Choroid plexus epithelial cell (primary cell): ENCODE measurements at regions not wholly inside any gene's neighbourhood (a gene's known extent, or its start where the extent isn't known, plus 50 kb on each side); places are given as distances from the start of the nearest gene placed in this dataset.
A peak's percentile ranks its signal among the peaks of the same experiment; 100 is the strongest.

ENCODE experiments used
- DNase-seq: peaks from one replicate; pipeline ENCODE4 v3.0.0-alpha.2; 2010; ENCODE audit warnings: low read depth
- H3K4me3 ChIP-seq: 2 replicates; pipeline ENCODE4 v1.5.1; 2011; ENCODE audit warnings: low read depth, mild to moderate bottlenecking, control low read depth, low read length, moderate library complexity
- TF ChIP-seq, protein P1 (sequence below): conservative IDR thresholded peaks from 2 replicates; pipeline ENCODE4 v1.5.1; 2011; ENCODE audit warnings: low read depth, mild to moderate bottlenecking, control low read depth, inconsistent platforms, low read length, moderate library complexity

DNA sequence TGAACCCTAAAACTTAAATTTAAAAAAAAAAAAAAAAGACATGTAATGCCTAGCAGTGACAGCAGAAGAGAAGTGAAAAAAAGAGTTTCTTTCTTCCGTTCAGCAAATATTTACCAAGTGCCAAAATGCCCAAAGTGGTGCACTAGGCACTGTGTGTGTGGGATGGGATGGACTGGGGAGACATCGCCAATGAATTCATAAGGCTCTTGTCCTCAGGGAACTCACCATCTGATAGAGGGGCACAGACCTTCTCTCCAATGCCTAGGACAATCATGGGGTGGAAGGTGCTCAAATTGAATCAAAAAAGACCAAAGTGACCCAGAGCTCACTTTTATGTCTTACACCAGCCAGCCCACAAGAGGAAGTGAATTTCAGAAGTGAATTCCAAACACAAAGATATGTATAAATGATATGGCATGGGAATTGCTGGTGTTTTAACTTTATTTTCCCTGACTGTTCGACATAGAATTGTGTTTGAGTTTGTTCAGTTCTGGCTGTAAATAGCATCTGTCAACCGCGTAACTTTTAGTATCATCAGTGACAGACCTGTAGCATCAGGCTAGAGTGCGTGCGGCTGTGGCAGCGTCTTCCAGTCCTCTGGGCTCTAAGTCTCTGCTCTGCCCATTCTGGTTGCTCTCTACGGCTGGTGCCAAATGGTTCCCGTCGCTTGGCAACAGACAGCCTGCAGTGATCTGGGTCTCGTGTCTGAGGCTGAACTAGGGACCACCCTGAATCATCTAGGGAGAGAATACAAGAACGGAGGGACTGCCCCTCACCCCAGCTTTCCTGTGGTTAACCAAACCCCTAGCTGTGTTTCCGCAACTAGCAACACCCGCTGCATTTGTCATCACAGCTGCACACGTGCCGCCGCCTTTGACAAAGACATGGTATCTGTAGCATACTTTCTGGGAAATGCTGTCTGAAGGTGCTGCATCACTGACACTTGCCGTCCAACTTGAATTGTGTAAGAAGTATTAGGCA lies 154.0 kb upstream of the THBS1 start:
- TF ChIP-seq, protein P1, sequence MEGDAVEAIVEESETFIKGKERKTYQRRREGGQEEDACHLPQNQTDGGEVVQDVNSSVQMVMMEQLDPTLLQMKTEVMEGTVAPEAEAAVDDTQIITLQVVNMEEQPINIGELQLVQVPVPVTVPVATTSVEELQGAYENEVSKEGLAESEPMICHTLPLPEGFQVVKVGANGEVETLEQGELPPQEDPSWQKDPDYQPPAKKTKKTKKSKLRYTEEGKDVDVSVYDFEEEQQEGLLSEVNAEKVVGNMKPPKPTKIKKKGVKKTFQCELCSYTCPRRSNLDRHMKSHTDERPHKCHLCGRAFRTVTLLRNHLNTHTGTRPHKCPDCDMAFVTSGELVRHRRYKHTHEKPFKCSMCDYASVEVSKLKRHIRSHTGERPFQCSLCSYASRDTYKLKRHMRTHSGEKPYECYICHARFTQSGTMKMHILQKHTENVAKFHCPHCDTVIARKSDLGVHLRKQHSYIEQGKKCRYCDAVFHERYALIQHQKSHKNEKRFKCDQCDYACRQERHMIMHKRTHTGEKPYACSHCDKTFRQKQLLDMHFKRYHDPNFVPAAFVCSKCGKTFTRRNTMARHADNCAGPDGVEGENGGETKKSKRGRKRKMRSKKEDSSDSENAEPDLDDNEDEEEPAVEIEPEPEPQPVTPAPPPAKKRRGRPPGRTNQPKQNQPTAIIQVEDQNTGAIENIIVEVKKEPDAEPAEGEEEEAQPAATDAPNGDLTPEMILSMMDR, result no peak
- peak; percentile 86 for DNase-seq
- H3K4me3 ChIP-seq, result no peak overlapping the region

DNA sequence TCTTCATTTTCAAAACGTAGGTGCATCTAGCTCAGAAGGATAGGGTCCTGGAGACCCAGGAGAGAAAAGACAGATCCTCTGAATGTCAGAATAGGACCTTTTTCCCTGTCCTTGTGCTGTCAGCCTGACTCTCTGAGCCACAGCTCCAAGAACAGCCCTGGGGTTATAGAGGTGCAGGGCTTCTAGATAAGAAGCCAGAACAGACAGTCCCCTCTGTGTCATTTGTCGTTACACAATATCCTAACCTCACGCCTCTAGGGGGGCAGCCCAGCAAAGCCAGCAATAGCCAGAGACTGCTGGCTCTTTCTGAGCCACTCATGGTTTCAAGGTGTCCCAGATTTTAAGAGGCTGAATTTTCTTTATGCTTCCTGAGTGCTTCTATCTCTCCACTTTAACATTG lies 153.2 kb upstream of the THBS1 start:
- no peak for DNase-seq
- TF ChIP-seq, protein P1, result no peak
- H3K4me3 ChIP-seq, result no peak overlapping the region

DNA sequence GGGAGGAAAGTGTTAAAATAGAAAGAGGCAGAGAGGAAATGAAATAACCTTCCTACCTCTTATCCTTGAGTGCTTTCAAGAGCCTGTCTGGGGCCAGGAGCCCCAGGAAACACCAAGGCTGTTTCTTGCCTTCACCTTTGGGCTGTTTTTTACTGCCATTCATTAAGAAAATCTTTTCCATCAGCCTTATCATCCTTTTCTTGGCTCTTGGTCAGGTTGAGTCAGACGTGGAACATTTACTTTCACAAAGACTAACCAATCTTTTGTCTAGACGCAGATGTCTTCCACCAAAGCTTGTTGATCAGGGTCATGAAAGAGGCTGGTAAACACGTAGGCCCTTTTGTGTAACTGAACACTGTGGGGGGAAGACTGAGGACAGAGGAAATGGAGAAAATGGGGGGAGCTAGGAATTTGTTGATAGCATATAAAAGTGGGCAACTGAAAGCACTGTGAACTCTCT lies 151.0 kb upstream of the THBS1 start:
- TF ChIP-seq, protein P1, result no peak
- no peak overlapping the region for H3K4me3 ChIP-seq
- peak; percentile 95 for DNase-seq

DNA sequence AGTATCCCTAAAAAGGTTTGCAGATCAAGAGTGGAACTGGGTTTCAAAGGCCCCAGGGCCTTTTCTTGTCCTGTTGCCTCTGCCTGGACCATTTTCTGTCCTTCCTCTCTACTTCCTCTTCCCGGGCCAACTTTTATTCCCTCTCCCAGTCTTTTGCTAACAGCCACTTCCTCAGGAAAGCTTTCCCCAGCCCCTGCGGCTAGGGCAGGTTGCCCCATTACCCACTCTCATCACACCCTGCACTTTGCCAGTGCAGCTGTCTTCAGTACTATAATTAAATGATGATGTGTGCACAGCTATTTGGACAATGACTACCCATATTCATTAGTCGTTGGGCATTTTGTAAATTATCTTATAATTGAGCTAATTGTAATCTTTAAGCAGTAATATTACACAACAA lies 150.5 kb upstream of the THBS1 start:
- no peak overlapping the region for H3K4me3 ChIP-seq
- TF ChIP-seq, protein P1, result no peak
- DNase-seq, result no peak

DNA sequence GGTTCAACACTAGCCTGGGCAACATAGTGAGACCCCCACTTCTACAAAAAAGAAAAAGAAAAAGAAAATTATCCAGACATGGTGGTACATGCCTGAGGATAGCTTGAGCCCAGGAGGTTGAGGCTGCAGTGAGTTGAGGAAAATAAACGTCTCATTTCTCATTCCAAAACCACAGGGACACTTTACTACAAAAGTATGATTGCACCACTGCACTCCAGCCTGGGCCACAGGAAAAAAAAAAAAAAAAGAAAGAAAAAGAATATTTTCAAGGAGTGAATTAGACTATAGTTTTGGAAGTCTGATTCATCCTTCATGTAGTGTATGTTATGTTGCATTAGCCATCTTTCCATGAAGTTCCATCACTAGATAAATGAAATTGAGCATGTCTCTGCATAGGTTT lies 149.5 kb upstream of the THBS1 start:
- TF ChIP-seq, protein P1, result no peak
- no peak overlapping the region for H3K4me3 ChIP-seq
- DNase-seq, result peak; percentile 62

DNA sequence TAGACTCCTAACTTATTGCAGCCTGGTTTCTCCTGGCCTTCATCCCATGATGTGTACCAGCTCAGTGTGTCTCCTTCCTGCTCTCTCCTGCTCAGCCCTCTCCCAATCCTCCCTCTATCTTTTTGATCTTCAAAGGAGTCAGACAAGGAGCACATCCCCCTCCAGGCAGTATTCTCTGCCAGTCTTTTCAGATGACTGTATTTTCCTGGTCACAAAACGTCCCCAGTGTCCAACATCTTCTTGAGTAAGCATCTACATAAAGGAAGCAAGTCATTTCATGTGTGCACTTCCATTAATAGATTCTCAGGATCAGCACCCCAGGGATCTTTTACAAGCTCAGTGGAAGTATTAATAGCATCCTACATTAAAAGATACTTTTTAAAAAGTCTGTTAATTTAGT lies 148.9 kb upstream of the THBS1 start:
- TF ChIP-seq, protein P1, result no peak
- DNase-seq, result no peak

DNA sequence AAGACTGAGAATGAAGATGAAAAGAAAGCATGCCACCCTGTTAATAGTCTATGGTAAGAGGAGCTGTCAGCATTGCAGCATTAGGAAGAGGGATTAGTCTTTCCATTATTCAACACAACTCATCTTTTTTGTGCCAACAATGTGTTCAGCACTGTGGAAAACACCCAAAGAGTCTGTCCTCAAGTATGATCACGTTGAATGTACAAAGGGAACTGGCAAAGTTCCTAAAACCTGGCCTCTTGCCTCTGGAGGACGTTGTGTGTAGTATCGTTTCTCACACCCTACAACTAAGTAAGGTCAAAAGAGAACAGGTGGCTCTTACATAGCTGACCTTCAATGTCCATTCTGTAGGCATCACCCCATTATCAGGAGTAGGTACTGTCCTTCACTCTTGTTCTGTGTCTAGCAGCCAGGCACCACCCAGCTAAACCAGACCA lies 147.9 kb upstream of the THBS1 start:
- TF ChIP-seq, protein P1, result no peak
- no peak overlapping the region for H3K4me3 ChIP-seq
- no peak for DNase-seq

More for the DNA sequence above, 148.9 kb upstream of the THBS1 start:
- no peak overlapping the region for H3K4me3 ChIP-seq
